Breast epithelium (tissue), 4 donors: ENCODE measurements at regions not wholly inside any gene's neighbourhood (a gene's known extent, or its start where the extent isn't known, plus 50 kb on each side); places are given as distances from the start of the nearest gene placed in this dataset.
"Not testable (repeated sequence)": the region's sequence is repeated elsewhere in the genome, so short reads cannot be mapped to it uniquely, and the experiment has no call there.

Experiments used
- DNase-seq, 2 donors: peaks; one replicate each; pipeline ENCODE4 v3.0.0-alpha.2; 2019; ENCODE audit warnings: low spot score in 2 of 2
- H3K27ac ChIP-seq, 2 donors: fragments of 200-600 bp; sonication (generic) in 1 of 2; one replicate each; pipeline ENCODE4 v1.5.1; 2016 to 2019; ENCODE audit warnings: mild to moderate bottlenecking in 1 of 2
- H3K27me3 ChIP-seq, 2 donors: fragments of 200-600 bp; sonication (generic) in 1 of 2; one replicate each; pipeline versions ENCODE4 v1.5.1 to v1.6.0; 2017 to 2019; ENCODE audit warnings: control low read depth in 1 of 2, mild to moderate bottlenecking in 1 of 2
- H3K36me3 ChIP-seq: fragments of 200-600 bp; one replicate; pipeline ENCODE4 v1.5.1; 2019
- H3K4me1 ChIP-seq, 2 donors: fragments of 200-600 bp; sonication (generic); one replicate each; pipeline ENCODE4 v1.5.1; 2016 to 2019; ENCODE audit warnings: control low read depth in 1 of 2
- H3K4me3 ChIP-seq, 3 donors: fragments of 200-600 bp; sonication (generic); 1 replicate in 2 of 3; 2 replicates in 1 of 3; pipeline ENCODE4 v1.5.1; 2016 to 2019; ENCODE audit warnings: mild to moderate bottlenecking in 3 of 3, moderate library complexity in 2 of 3
- H3K9me3 ChIP-seq, 2 donors: fragments of 200-600 bp; sonication (generic) in 1 of 2; one replicate each; pipeline ENCODE4 v1.5.1; 2016 to 2019; ENCODE audit warnings: control low read depth in 1 of 2
- CTCF ChIP-seq, 3 donors: fragments of 450-650 bp; IDR thresholded peaks; one replicate each; pipeline ENCODE4 v1.5.1; 2016 to 2017; ENCODE audit warnings: antibody characterized with exemption in 3 of 3, mild to moderate bottlenecking in 3 of 3, moderate library complexity in 3 of 3
- POLR2A ChIP-seq: fragments of 450-650 bp; IDR thresholded peaks from one replicate; pipeline ENCODE4 v1.6.1; 2016; ENCODE audit warnings: antibody characterized with exemption, mild to moderate bottlenecking, moderate library complexity
- POLR2AphosphoS5 ChIP-seq, 3 donors: sonication (generic); formaldehyde crosslinking; IDR thresholded peaks; one replicate each; pipeline ENCODE4 v1.6.1; 2017; ENCODE audit warnings: antibody characterized with exemption in 3 of 3
- intact Hi-C: fragments of 100-400 bp; cut with DNase I; formaldehyde crosslinking; loops from one replicate; pipeline ENCODE4 v1.15.1; 2023; ENCODE audit warnings: low total_unique reads

- TF ChIP-seq CTCF (IDR thresholded peaks at IDR 0.05): no peak
- TF ChIP-seq POLR2AphosphoS5 (IDR thresholded peaks at IDR 0.05): no peak
- TF ChIP-seq POLR2A: no peak
- Histone ChIP-seq H3K27me3 (no peaks in the 10 kb centered on the region), H3K9me3 (no peaks in the 10 kb centered on the region)
These were observed 1245.6 kb upstream of the RAG2 start for GRCh38 chr11:37843603-37844002.

GRCh38 chr11:37841016-37841415 lies 1243.0 kb upstream of the RAG2 start:
- H3K4me3 ChIP-seq: no peak overlapping the region
- no peak overlapping the region for H3K27ac ChIP-seq
- H3K4me1 ChIP-seq: no peaks in the 10 kb centered on the region
- no peaks in the 10 kb centered on the region for H3K27me3 ChIP-seq
- TF ChIP-seq POLR2AphosphoS5 (IDR thresholded peaks at IDR 0.05): no peak
- TF ChIP-seq POLR2A: no peak
- TF ChIP-seq CTCF (IDR thresholded peaks at IDR 0.05): no peak
- no peaks in the 10 kb centered on the region for H3K9me3 ChIP-seq
- intact Hi-C loops: no loop called here
- no peaks in the 10 kb centered on the region for H3K36me3 ChIP-seq
- no peak for DNase-seq

More at GRCh38 chr11:37843603-37844002, 1245.6 kb upstream of the RAG2 start:
- intact Hi-C loops: no loop called here
- no peak overlapping the region for H3K27ac ChIP-seq
- no peaks in the 10 kb centered on the region for H3K36me3 ChIP-seq
- DNase-seq: no peak
- no peaks in the 10 kb centered on the region for H3K4me1 ChIP-seq
- H3K4me3 ChIP-seq: no peak overlapping the region

GRCh38 chr11:37840345-37840744 lies 1242.3 kb upstream of the RAG2 start:
- H3K36me3 ChIP-seq, H3K27ac ChIP-seq, H3K27me3 ChIP-seq, H3K4me3 ChIP-seq, H3K9me3 ChIP-seq, intact Hi-C loops, DNase-seq, H3K4me1 ChIP-seq: not testable (repeated sequence)

- Histone ChIP-seq H3K4me3 (no peak overlapping the region), H3K36me3 (no peaks in the 10 kb centered on the region), H3K9me3 (no peaks in the 10 kb centered on the region), H3K27ac (no peak overlapping the region), H3K27me3 (no peaks in the 10 kb centered on the region), H3K4me1 (no peaks in the 10 kb centered on the region)
- intact Hi-C loops: no loop called here
- TF ChIP-seq POLR2AphosphoS5 (IDR thresholded peaks at IDR 0.05) (no peak), POLR2A (no peak), CTCF (IDR thresholded peaks at IDR 0.05) (no peak)
- no peak for DNase-seq
These were observed 1232.5 kb upstream of the RAG2 start for GRCh38 chr11:37830529-37830928.

GRCh38 chr11:37817727-37818270 lies 1219.8 kb upstream of the RAG2 start:
- TF ChIP-seq CTCF (IDR thresholded peaks at IDR 0.05) (no peak), POLR2A (no peak), POLR2AphosphoS5 (IDR thresholded peaks at IDR 0.05) (no peak)
- Histone ChIP-seq H3K36me3 (no peaks in the 10 kb centered on the region), H3K27ac (no peak overlapping the region), H3K9me3 (no peaks in the 10 kb centered on the region), H3K4me1 (no peaks in the 10 kb centered on the region), H3K4me3 (no peak overlapping the region), H3K27me3 (no peaks in the 10 kb centered on the region)
- intact Hi-C loops: no loop called here
- no peak for DNase-seq
